Astrocyte (in vitro differentiated cells and primary cell): ENCODE measurements at regions not wholly inside any gene's neighbourhood (a gene's known extent, or its start where the extent isn't known, plus 50 kb on each side); places are given as distances from the start of the nearest gene placed in this dataset.

Source experiments
- DNase-seq: peaks from one replicate; pipeline ENCODE4 v3.0.0-alpha.2; 2010; ENCODE audit warnings: low read depth
- FAIRE-seq: peaks from 2 replicates; lab custom pipeline; 2011; peaks lifted over from hg19 to GRCh38; lab: Jason Lieb, UNC
- H2AFZ ChIP-seq: 2 replicates; pipeline ENCODE4 v1.6.0; 2012; ENCODE audit warnings: low read depth, low read length, inconsistent platforms
- H3K27ac ChIP-seq: 2 replicates; pipeline ENCODE4 v1.5.1; 2011; ENCODE audit warnings: low read depth, low read length, inconsistent platforms
- H3K27me3 ChIP-seq: 2 replicates; pipeline ENCODE4 v1.6.0; 2011; ENCODE audit warnings: low read length, inconsistent platforms; ENCODE audit not compliant: insufficient read depth
- H3K36me3 ChIP-seq: 2 replicates; pipeline ENCODE4 v1.5.1; 2011; ENCODE audit warnings: low read length, inconsistent platforms; ENCODE audit not compliant: insufficient read depth
- H3K4me1 ChIP-seq: 2 replicates; pipeline ENCODE4 v1.5.1; 2011; ENCODE audit warnings: low read length, inconsistent platforms; ENCODE audit not compliant: insufficient read depth
- H3K4me2 ChIP-seq: 2 replicates; pipeline ENCODE4 v1.6.0; 2012; ENCODE audit warnings: low read length, inconsistent platforms
- H3K4me3 ChIP-seq: 2 replicates; pipeline ENCODE4 v1.5.1; 2011; ENCODE audit warnings: low read depth, mild to moderate bottlenecking, low read length, inconsistent platforms; ENCODE audit not compliant: insufficient read depth
- H3K79me2 ChIP-seq: 2 replicates; pipeline ENCODE4 v1.6.0; 2012; ENCODE audit warnings: mild to moderate bottlenecking, low read length, inconsistent platforms; ENCODE audit not compliant: insufficient read depth
- H3K9ac ChIP-seq: 2 replicates; pipeline ENCODE4 v1.6.0; 2012; ENCODE audit warnings: mild to moderate bottlenecking, low read length, inconsistent platforms
- H3K9me3 ChIP-seq: 2 replicates; pipeline ENCODE4 v1.5.1; 2012; ENCODE audit warnings: low read depth, mild to moderate bottlenecking, low read length, inconsistent platforms; ENCODE audit not compliant: insufficient read depth
- H4K20me1 ChIP-seq: 2 replicates; pipeline ENCODE4 v1.6.0; 2012; ENCODE audit warnings: low read length, inconsistent platforms; ENCODE audit not compliant: insufficient read depth
- H3K27ac Mint-ChIP-seq: one replicate; pipeline ENCODE4 v1.8.0; 2021; ENCODE audit warnings: mild to moderate bottlenecking, mixed read lengths; ENCODE audit not compliant: unreplicated experiment
- H3K27me3 Mint-ChIP-seq: one replicate; pipeline ENCODE4 v1.8.0; 2021; ENCODE audit warnings: low read depth, mixed read lengths; ENCODE audit not compliant: unreplicated experiment
- H3K36me3 Mint-ChIP-seq: one replicate; pipeline ENCODE4 v1.8.0; 2021; ENCODE audit warnings: low read depth, mixed read lengths; ENCODE audit not compliant: unreplicated experiment
- H3K4me1 Mint-ChIP-seq: one replicate; pipeline ENCODE4 v1.8.0; 2021; ENCODE audit warnings: low read depth, mixed read lengths; ENCODE audit not compliant: unreplicated experiment
- H3K4me3 Mint-ChIP-seq: one replicate; pipeline ENCODE4 v1.8.0; 2021; ENCODE audit warnings: mild to moderate bottlenecking, moderate library complexity, mixed read lengths; ENCODE audit not compliant: unreplicated experiment
- H3K9me3 Mint-ChIP-seq: one replicate; pipeline ENCODE4 v1.8.0; 2021; ENCODE audit warnings: mild to moderate bottlenecking, mixed read lengths; ENCODE audit not compliant: unreplicated experiment
- CTCF ChIP-seq: IDR thresholded peaks from 2 replicates; pipeline ENCODE4 v1.5.1; 2011; ENCODE audit warnings: low read depth, mild to moderate bottlenecking, inconsistent platforms, low read length, moderate library complexity; ENCODE audit not compliant: insufficient read depth
- EZH2 ChIP-seq: IDR thresholded peaks from 2 replicates; pipeline ENCODE4 v1.6.1; 2012; ENCODE audit warnings: mild to moderate bottlenecking, low read length, inconsistent platforms; ENCODE audit not compliant: insufficient read depth

- Histone ChIP-seq H3K27ac (no peak overlapping the region), H3K4me3 (no peak overlapping the region), H3K4me1 (no peaks in the 10 kb centered on the region), H3K9me3 (no peaks in the 10 kb centered on the region), H3K27me3 (no peaks in the 10 kb centered on the region), H4K20me1 (no peaks in the 10 kb centered on the region), H3K36me3 (no peaks in the 10 kb centered on the region), H3K4me2 (no peak overlapping the region), H2AFZ (no peak overlapping the region), H3K79me2 (no peaks in the 10 kb centered on the region), H3K9ac (no peak overlapping the region)
- no peak for TF ChIP-seq EZH2
- peaks cover 2% of the 10 kb centered on the region for H3K4me1 Mint-ChIP-seq
- H3K36me3 Mint-ChIP-seq, result no peaks in the 10 kb centered on the region
- FAIRE-seq (no peak), DNase-seq (no peak)
- H3K27ac Mint-ChIP-seq, result no peak overlapping the region
- H3K27me3 Mint-ChIP-seq, result peaks cover 7% of the 10 kb centered on the region
- no peaks in the 10 kb centered on the region for H3K9me3 Mint-ChIP-seq
- no peak overlapping the region for H3K4me3 Mint-ChIP-seq
These were observed 188.9 kb downstream of the CBLN1 start for GRCh38 chr16:49092704-49093103.

- H3K27me3 ChIP-seq, result no peaks in the 10 kb centered on the region
- H4K20me1 ChIP-seq, result no peaks in the 10 kb centered on the region
- DNase-seq, result no peak
- H3K27ac ChIP-seq, result no peak overlapping the region
- H2AFZ ChIP-seq, result no peak overlapping the region
- Mint-ChIP-seq H3K4me3 (no peak overlapping the region), H3K27me3 (no peaks in the 10 kb centered on the region), H3K4me1 (peaks cover 2% of the 10 kb centered on the region), H3K27ac (no peak overlapping the region), H3K9me3 (peaks cover 5% of the 10 kb centered on the region), H3K36me3 (no peaks in the 10 kb centered on the region)
- no peak overlapping the region for H3K4me3 ChIP-seq
- peaks cover 5% of the 10 kb centered on the region for H3K9me3 ChIP-seq
- no peak overlapping the region for H3K9ac ChIP-seq
- no peak overlapping the region for H3K4me2 ChIP-seq
- FAIRE-seq, result no peak
- H3K79me2 ChIP-seq, result no peaks in the 10 kb centered on the region
- no peaks in the 10 kb centered on the region for H3K4me1 ChIP-seq
- H3K36me3 ChIP-seq, result no peaks in the 10 kb centered on the region
- TF ChIP-seq CTCF (no peak), EZH2 (no peak)
These were observed 192.1 kb downstream of the CBLN1 start for GRCh38 chr16:49089533-49089932.

- no peaks in the 10 kb centered on the region for H3K27me3 ChIP-seq
- no peaks in the 10 kb centered on the region for H3K4me1 ChIP-seq
- Mint-ChIP-seq H3K4me1 (peaks cover 2% of the 10 kb centered on the region), H3K27me3 (no peaks in the 10 kb centered on the region), H3K36me3 (no peaks in the 10 kb centered on the region), H3K4me3 (no peak overlapping the region), H3K9me3 (peaks cover 8% of the 10 kb centered on the region), H3K27ac (no peak overlapping the region)
- H3K4me3 ChIP-seq, result no peak overlapping the region
- peaks cover 5% of the 10 kb centered on the region for H3K9me3 ChIP-seq
- TF ChIP-seq CTCF (no peak), EZH2 (no peak)
- H3K4me2 ChIP-seq, result no peak overlapping the region
- H4K20me1 ChIP-seq, result no peaks in the 10 kb centered on the region
- DNase-seq (no peak), FAIRE-seq (no peak)
- H2AFZ ChIP-seq, result no peak overlapping the region
- no peaks in the 10 kb centered on the region for H3K36me3 ChIP-seq
- no peak overlapping the region for H3K27ac ChIP-seq
- no peak overlapping the region for H3K9ac ChIP-seq
- H3K79me2 ChIP-seq, result no peaks in the 10 kb centered on the region
These were observed 192.6 kb downstream of the CBLN1 start for GRCh38 chr16:49089039-49089438.
